Endothelial cell (in vitro differentiated cells): ENCODE measurements at regions not wholly inside any gene's neighbourhood (a gene's known extent, or its start where the extent isn't known, plus 50 kb on each side); places are given as distances from the start of the nearest gene placed in this dataset.

Source experiments
- DNase-seq: peaks from one replicate; pipeline ENCODE4 v3.0.0; 2021; ENCODE audit warnings: low spot score
- H3K27ac Mint-ChIP-seq: one replicate; pipeline ENCODE4 v1.8.0; 2021; ENCODE audit warnings: mixed read lengths, inconsistent platforms; ENCODE audit not compliant: unreplicated experiment
- H3K27me3 Mint-ChIP-seq: one replicate; pipeline ENCODE4 v1.8.0; 2021; ENCODE audit warnings: mild to moderate bottlenecking, moderate library complexity, mixed read lengths, inconsistent platforms; ENCODE audit not compliant: unreplicated experiment
- H3K36me3 Mint-ChIP-seq: one replicate; pipeline ENCODE4 v1.8.0; 2021; ENCODE audit warnings: mild to moderate bottlenecking, low read depth, mixed read lengths, inconsistent platforms; ENCODE audit not compliant: unreplicated experiment
- H3K4me1 Mint-ChIP-seq: one replicate; pipeline ENCODE4 v1.8.0; 2021; ENCODE audit warnings: mild to moderate bottlenecking, mixed read lengths, inconsistent platforms; ENCODE audit not compliant: unreplicated experiment
- H3K4me3 Mint-ChIP-seq: one replicate; pipeline ENCODE4 v1.8.0; 2021; ENCODE audit warnings: mild to moderate bottlenecking, mixed read lengths, inconsistent platforms; ENCODE audit not compliant: unreplicated experiment
- H3K9me3 Mint-ChIP-seq: one replicate; pipeline ENCODE4 v1.8.0; 2021; ENCODE audit warnings: mixed read lengths, inconsistent platforms; ENCODE audit not compliant: unreplicated experiment
- TF ChIP-seq, protein P1 (sequence below): fragments of 200-600 bp; sonication (generic); IDR thresholded peaks from one replicate; pipeline ENCODE4 v1.5.0; 2021; ENCODE audit warnings: antibody characterized with exemption; ENCODE audit not compliant: unreplicated experiment

GRCh38 chr22:27381960-27382742 is 419.4 kb downstream of the MN1 start:
- Mint-ChIP-seq H3K4me3 (no peak overlapping the region), H3K27ac (no peak overlapping the region), H3K27me3 (peaks cover 1% of the 10 kb centered on the region), H3K36me3 (no peaks in the 10 kb centered on the region), H3K9me3 (no peaks in the 10 kb centered on the region), H3K4me1 (no peaks in the 10 kb centered on the region)
- no peak for DNase-seq
- TF ChIP-seq, protein P1, sequence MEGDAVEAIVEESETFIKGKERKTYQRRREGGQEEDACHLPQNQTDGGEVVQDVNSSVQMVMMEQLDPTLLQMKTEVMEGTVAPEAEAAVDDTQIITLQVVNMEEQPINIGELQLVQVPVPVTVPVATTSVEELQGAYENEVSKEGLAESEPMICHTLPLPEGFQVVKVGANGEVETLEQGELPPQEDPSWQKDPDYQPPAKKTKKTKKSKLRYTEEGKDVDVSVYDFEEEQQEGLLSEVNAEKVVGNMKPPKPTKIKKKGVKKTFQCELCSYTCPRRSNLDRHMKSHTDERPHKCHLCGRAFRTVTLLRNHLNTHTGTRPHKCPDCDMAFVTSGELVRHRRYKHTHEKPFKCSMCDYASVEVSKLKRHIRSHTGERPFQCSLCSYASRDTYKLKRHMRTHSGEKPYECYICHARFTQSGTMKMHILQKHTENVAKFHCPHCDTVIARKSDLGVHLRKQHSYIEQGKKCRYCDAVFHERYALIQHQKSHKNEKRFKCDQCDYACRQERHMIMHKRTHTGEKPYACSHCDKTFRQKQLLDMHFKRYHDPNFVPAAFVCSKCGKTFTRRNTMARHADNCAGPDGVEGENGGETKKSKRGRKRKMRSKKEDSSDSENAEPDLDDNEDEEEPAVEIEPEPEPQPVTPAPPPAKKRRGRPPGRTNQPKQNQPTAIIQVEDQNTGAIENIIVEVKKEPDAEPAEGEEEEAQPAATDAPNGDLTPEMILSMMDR: no peak

DNA sequence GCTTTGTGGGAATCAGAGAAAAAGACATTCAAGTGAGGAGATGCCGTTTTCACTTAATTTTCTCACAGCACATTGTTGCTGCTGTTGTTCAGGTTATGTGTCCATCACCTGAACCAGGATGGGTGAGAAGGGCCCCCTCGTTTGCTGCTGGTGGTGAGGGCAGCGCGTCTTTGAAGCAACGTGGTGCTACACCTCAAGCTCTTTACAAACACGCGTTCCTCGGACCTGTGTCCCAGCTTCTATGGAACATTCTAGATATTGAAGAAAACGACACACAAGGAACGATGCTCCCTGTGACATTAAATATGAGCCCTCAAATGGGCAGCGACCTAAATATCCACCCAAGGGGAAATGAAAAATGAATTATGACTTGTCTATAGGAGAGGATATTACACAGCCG is 418.6 kb downstream of the MN1 start:
- Mint-ChIP-seq H3K4me1 (no peaks in the 10 kb centered on the region), H3K27ac (no peak overlapping the region), H3K9me3 (no peaks in the 10 kb centered on the region), H3K4me3 (no peak overlapping the region), H3K36me3 (no peaks in the 10 kb centered on the region), H3K27me3 (peaks cover 3% of the 10 kb centered on the region)
- TF ChIP-seq, protein P1: no peak
- no peak for DNase-seq

DNA sequence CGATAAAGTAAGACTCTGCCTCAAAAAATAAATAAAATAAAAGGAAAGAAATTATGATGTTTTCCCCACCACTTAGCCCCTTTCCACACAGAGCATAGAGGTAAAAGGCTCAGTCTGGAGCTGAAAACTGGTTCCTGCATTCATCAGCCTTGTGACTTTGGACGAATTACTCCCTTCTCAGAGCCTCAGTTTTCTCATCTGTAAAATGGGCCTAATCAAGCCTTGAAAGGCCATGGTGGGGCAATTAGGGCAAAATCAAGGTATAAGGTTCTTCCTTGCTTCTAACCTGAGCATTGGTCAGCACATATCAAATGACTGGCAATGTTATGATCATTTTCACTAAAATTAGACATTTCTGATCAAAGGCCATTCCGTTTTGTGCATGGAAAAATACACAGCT is 417.7 kb downstream of the MN1 start:
- Mint-ChIP-seq H3K4me3 (no peak overlapping the region), H3K4me1 (no peaks in the 10 kb centered on the region), H3K36me3 (no peaks in the 10 kb centered on the region), H3K27ac (no peak overlapping the region), H3K9me3 (no peaks in the 10 kb centered on the region), H3K27me3 (peaks cover 3% of the 10 kb centered on the region)
- TF ChIP-seq, protein P1: no peak
- DNase-seq: no peak

DNA sequence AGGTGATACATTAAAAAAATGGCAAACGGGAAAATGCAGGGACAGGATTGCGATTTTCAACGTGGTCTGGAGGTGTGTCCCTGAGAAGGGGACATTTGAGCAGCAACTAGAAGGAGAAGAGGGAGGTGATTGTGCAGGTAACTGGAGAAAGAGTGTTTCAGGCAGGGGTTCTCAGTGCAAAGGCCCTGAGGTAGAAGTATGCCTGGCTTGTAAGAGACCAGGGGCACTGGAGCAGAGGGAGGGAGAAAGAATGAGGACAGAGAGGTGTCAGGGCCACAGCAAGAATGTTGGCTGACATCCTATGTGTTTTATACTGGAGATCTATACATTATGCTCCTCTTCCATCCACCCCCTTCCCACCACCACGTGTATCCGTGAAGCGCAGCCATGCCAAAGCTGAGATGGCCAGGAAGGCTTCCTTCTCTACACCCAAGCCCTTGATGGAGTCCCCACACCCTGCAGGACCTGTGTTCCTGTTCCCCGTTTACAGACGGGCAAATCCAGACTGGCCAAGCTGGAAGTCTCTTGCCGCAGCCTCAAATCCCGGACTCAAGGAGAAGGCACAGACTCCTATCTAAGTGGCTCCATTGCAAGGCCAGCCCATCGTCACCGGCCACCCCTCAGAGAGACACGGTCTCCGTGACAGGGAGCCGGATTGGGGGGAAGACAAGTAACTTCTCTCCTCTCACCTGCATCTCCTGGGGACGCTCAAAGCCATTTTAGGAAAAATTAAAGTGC is 416.1 kb downstream of the MN1 start:
- H3K4me3 Mint-ChIP-seq: no peak overlapping the region
- no peak overlapping the region for H3K27ac Mint-ChIP-seq
- H3K9me3 Mint-ChIP-seq: no peaks in the 10 kb centered on the region
- no peaks in the 10 kb centered on the region for H3K4me1 Mint-ChIP-seq
- H3K36me3 Mint-ChIP-seq: no peaks in the 10 kb centered on the region
- TF ChIP-seq, protein P1: no peak
- H3K27me3 Mint-ChIP-seq: peaks cover 2% of the 10 kb centered on the region
- DNase-seq: no peak

GRCh38 chr22:27386186-27386585 is 415.4 kb downstream of the MN1 start:
- DNase-seq: no peak
- TF ChIP-seq, protein P1: no peak
- H3K27ac Mint-ChIP-seq: no peak overlapping the region
- H3K4me3 Mint-ChIP-seq: no peak overlapping the region
- no peaks in the 10 kb centered on the region for H3K36me3 Mint-ChIP-seq
- peaks cover 2% of the 10 kb centered on the region for H3K27me3 Mint-ChIP-seq
- no peaks in the 10 kb centered on the region for H3K9me3 Mint-ChIP-seq
- H3K4me1 Mint-ChIP-seq: peaks cover under 1% of the 10 kb centered on the region
